ENCODE measurements at regions not wholly inside any gene's neighbourhood (a gene's known extent, or its start where the extent isn't known, plus 50 kb on each side); places are given as distances from the start of the nearest gene placed in this dataset.

DNA sequence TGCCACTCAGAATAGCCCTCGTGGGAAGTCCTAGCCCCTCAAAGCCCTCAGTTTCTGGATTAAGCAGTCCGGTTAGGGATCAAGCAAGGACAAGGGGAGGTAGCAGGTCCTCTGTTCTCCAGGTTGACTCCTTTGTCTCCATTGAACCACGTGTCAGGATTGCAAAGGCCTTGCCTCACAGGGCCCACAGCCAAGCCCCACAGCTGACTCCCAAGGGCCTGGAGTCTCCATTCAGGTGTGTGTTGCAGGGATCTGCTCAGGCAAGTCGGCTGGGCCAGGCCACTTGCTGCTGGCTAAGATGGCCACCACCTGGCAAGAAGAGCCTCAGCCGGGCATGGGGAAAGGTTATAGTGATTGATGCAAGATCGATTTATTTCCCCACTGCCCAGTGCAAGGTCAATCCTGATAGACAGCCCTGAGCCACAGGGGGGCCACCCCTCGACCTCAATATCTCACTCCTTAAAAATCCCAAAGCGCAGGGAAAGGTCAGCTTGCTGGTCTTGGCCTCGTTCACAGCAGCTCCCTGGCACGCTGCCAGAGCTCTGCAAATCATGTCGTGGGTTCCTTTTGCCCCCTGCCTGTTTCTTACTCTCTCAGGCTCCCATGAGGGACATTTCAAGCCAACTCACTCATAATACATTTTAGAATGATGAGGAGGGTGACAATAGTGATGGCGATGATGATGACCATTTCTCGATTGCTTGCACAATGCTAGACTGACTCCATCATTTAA lies 75.9 kb downstream of the EDN3 start:
- 23 to 26% methylated on average over 13 of the region's 13 CpGs for WGBS, 2 experiments (ENCODE audit: low coverage in 1 of 2, low lambda C conversion rate in 2 of 2, missing lambda C conversion rate in 2 of 2)
- no peaks in the 10 kb centered on the region for H3K9me3 ChIP-seq (ENCODE audit: low read depth)

GRCh38 chr20:59376998-59377397 lies 76.6 kb downstream of the EDN3 start:
- H3K9me3 ChIP-seq (ENCODE audit: low read depth): no peaks in the 10 kb centered on the region

More for the DNA sequence above, 75.9 kb downstream of the EDN3 start:
- Histone ChIP-seq H3K9me2 (ENCODE audit: insufficient read depth) (no peaks in the 10 kb centered on the region), H3K27me3 (replicated peaks; ENCODE audit: insufficient read depth) (no peaks in the 10 kb centered on the region), H2AFZ (no peak overlapping the region), H3K4me3 (no peak overlapping the region), H3K36me3 (ENCODE audit: low read depth) (no peaks in the 10 kb centered on the region), H4K20me1 (ENCODE audit: insufficient read depth) (no peaks in the 10 kb centered on the region), H3F3A (ENCODE audit: insufficient read depth) (no peaks in the 10 kb centered on the region), H3K9ac (no peak overlapping the region), H3K27ac (no peak overlapping the region), H3K4me2 (ENCODE audit: unreplicated experiment) (no peak overlapping the region), H3K79me2 (ENCODE audit: insufficient read depth) (no peaks in the 10 kb centered on the region), H3K4me1 (ENCODE audit: insufficient read depth) (no peaks in the 10 kb centered on the region)
- in situ Hi-C loops (cut with MboI): no loop called here
- no peak for DNase-seq
- no peak for TF ChIP-seq EZH2phosphoT487 (IDR thresholded peaks at IDR 0.05; ENCODE audit: insufficient read depth, low read depth)
- TF ChIP-seq EZH2 (IDR thresholded peaks at IDR 0.05; ENCODE audit: insufficient read depth, poor library complexity, severe bottlenecking): no peak

GRCh38 chr20:59377842-59378241 lies 77.4 kb downstream of the EDN3 start:
- H3K9ac ChIP-seq: no peak overlapping the region
- in situ Hi-C loops (cut with MboI): no loop called here
- H3K4me2 ChIP-seq (ENCODE audit: unreplicated experiment): no peak overlapping the region
- H3K36me3 ChIP-seq (ENCODE audit: low read depth): no peaks in the 10 kb centered on the region
- H3K27me3 ChIP-seq (replicated peaks; ENCODE audit: insufficient read depth): no peaks in the 10 kb centered on the region
- no peaks in the 10 kb centered on the region for H3K4me1 ChIP-seq (ENCODE audit: insufficient read depth)
- no peaks in the 10 kb centered on the region for H3F3A ChIP-seq (ENCODE audit: insufficient read depth)
- no peaks in the 10 kb centered on the region for H3K9me3 ChIP-seq (ENCODE audit: low read depth)
- H4K20me1 ChIP-seq (ENCODE audit: insufficient read depth): no peaks in the 10 kb centered on the region
- no peak overlapping the region for H3K4me3 ChIP-seq
- 14 to 19% methylated on average over 3 of the region's 3 CpGs for WGBS, 2 experiments (ENCODE audit: low coverage in 1 of 2, low lambda C conversion rate in 2 of 2, missing lambda C conversion rate in 2 of 2)
- no peaks in the 10 kb centered on the region for H3K79me2 ChIP-seq (ENCODE audit: insufficient read depth)
- no peak overlapping the region for H3K27ac ChIP-seq
- no peaks in the 10 kb centered on the region for H3K9me2 ChIP-seq (ENCODE audit: insufficient read depth)
- TF ChIP-seq EZH2 (IDR thresholded peaks at IDR 0.05; ENCODE audit: insufficient read depth, poor library complexity, severe bottlenecking) (no peak), EZH2phosphoT487 (IDR thresholded peaks at IDR 0.05; ENCODE audit: insufficient read depth, low read depth) (no peak)
- no peak for DNase-seq
- H2AFZ ChIP-seq: no peak overlapping the region

More at GRCh38 chr20:59376998-59377397, 76.6 kb downstream of the EDN3 start:
- Histone ChIP-seq H3K4me1 (ENCODE audit: insufficient read depth) (no peaks in the 10 kb centered on the region), H3K9me2 (ENCODE audit: insufficient read depth) (no peaks in the 10 kb centered on the region), H3F3A (ENCODE audit: insufficient read depth) (no peaks in the 10 kb centered on the region), H4K20me1 (ENCODE audit: insufficient read depth) (no peaks in the 10 kb centered on the region), H3K79me2 (ENCODE audit: insufficient read depth) (no peaks in the 10 kb centered on the region), H3K27me3 (replicated peaks; ENCODE audit: insufficient read depth) (no peaks in the 10 kb centered on the region), H3K4me3 (no peak overlapping the region), H3K36me3 (ENCODE audit: low read depth) (no peaks in the 10 kb centered on the region), H3K27ac (no peak overlapping the region), H2AFZ (no peak overlapping the region), H3K4me2 (ENCODE audit: unreplicated experiment) (no peak overlapping the region), H3K9ac (no peak overlapping the region)
- DNase-seq: no peak
- in situ Hi-C loops (cut with MboI): no loop called here
- WGBS, 2 experiments (ENCODE audit: low coverage in 1 of 2, low lambda C conversion rate in 2 of 2, missing lambda C conversion rate in 2 of 2): 23 to 27% methylated on average over 8 of the region's 8 CpGs
- TF ChIP-seq EZH2 (IDR thresholded peaks at IDR 0.05; ENCODE audit: insufficient read depth, poor library complexity, severe bottlenecking): no peak
- no peak for TF ChIP-seq EZH2phosphoT487 (IDR thresholded peaks at IDR 0.05; ENCODE audit: insufficient read depth, low read depth)

GRCh38 chr20:59378396-59378795 lies 78.0 kb downstream of the EDN3 start:
- whole genome bisulfite sequencing, 2 experiments (ENCODE audit: low coverage in 1 of 2, low lambda C conversion rate in 2 of 2, missing lambda C conversion rate in 2 of 2): 33 to 50% methylated on average over 1 of the region's 1 CpG
- no peaks in the 10 kb centered on the region for H3F3A ChIP-seq (ENCODE audit: insufficient read depth)
- in situ Hi-C loops (cut with MboI): no loop called here

More at GRCh38 chr20:59378396-59378795, 78.0 kb downstream of the EDN3 start:
- no peaks in the 10 kb centered on the region for H3K4me1 ChIP-seq (ENCODE audit: insufficient read depth)
- H3K27me3 ChIP-seq (replicated peaks; ENCODE audit: insufficient read depth): no peaks in the 10 kb centered on the region
- no peaks in the 10 kb centered on the region for H3K9me3 ChIP-seq (ENCODE audit: low read depth)
- H4K20me1 ChIP-seq (ENCODE audit: insufficient read depth): no peaks in the 10 kb centered on the region
- H3K4me3 ChIP-seq: no peak overlapping the region
- no peak overlapping the region for H3K27ac ChIP-seq
- DNase-seq: no peak
- H3K36me3 ChIP-seq (ENCODE audit: low read depth): no peaks in the 10 kb centered on the region
- H3K4me2 ChIP-seq (ENCODE audit: unreplicated experiment): no peak overlapping the region
- no peak overlapping the region for H2AFZ ChIP-seq
- no peaks in the 10 kb centered on the region for H3K79me2 ChIP-seq (ENCODE audit: insufficient read depth)
- no peaks in the 10 kb centered on the region for H3K9me2 ChIP-seq (ENCODE audit: insufficient read depth)
- H3K9ac ChIP-seq: no peak overlapping the region
- no peak for TF ChIP-seq EZH2 (IDR thresholded peaks at IDR 0.05; ENCODE audit: insufficient read depth, poor library complexity, severe bottlenecking)
- TF ChIP-seq EZH2phosphoT487 (IDR thresholded peaks at IDR 0.05; ENCODE audit: insufficient read depth, low read depth): no peak
